HEK293 (cell line): ENCODE measurements at regions not wholly inside any gene's neighbourhood (a gene's known extent, or its start where the extent isn't known, plus 50 kb on each side); places are given as distances from the start of the nearest gene placed in this dataset.

Experiments
- EGR2 ChIP-seq: fragments of 450-650 bp; formaldehyde crosslinking; IDR thresholded peaks from 2 replicates; pipeline ENCODE4 v1.5.1; 2016; ENCODE audit warnings: low read depth, missing biosample characterization, missing genetic modification characterization
- FEZF1 ChIP-seq: fragments of 450-650 bp; formaldehyde crosslinking; IDR thresholded peaks from 2 replicates; pipeline ENCODE4 v1.5.1; 2016; ENCODE audit warnings: missing biosample characterization, missing genetic modification characterization
- GLIS1 ChIP-seq: fragments of 450-650 bp; formaldehyde crosslinking; IDR thresholded peaks from 2 replicates; pipeline ENCODE4 v1.5.1; 2016; ENCODE audit warnings: missing biosample characterization, missing genetic modification characterization
- HOXD13 ChIP-seq: sonication (generic); formaldehyde crosslinking; IDR thresholded peaks from 2 replicates; pipeline ENCODE4 v1.8.0; 2022; ENCODE audit warnings: missing genetic modification reagents, borderline replicate concordance
- KLF1 ChIP-seq: fragments of 450-650 bp; formaldehyde crosslinking; IDR thresholded peaks from 2 replicates; pipeline ENCODE4 v1.5.1; 2016; ENCODE audit warnings: missing biosample characterization, missing genetic modification characterization
- KLF7 ChIP-seq: fragments of 450-650 bp; formaldehyde crosslinking; IDR thresholded peaks from 2 replicates; pipeline ENCODE4 v1.5.1; 2016; ENCODE audit warnings: missing biosample characterization, missing genetic modification characterization, borderline replicate concordance
- MZF1 ChIP-seq: fragments of 450-650 bp; formaldehyde crosslinking; IDR thresholded peaks from 2 replicates; pipeline ENCODE4 v1.5.1; 2017; ENCODE audit warnings: missing biosample characterization, missing genetic modification characterization, borderline replicate concordance
- PBX3 ChIP-seq: sonication (generic); formaldehyde crosslinking; IDR thresholded peaks from 2 replicates; pipeline ENCODE4 v1.8.1; 2022; ENCODE audit warnings: mild to moderate bottlenecking, moderate library complexity, missing genetic modification reagents
- PRDM10 ChIP-seq: fragments of 450-650 bp; formaldehyde crosslinking; IDR thresholded peaks from 2 replicates; pipeline ENCODE4 v1.5.1; 2016; ENCODE audit warnings: missing biosample characterization, missing genetic modification characterization
- PRDM4 ChIP-seq: fragments of 450-650 bp; formaldehyde crosslinking; IDR thresholded peaks from 2 replicates; pipeline ENCODE4 v1.5.1; 2017; ENCODE audit warnings: missing biosample characterization, missing genetic modification characterization
- SCRT2 ChIP-seq: fragments of 450-650 bp; formaldehyde crosslinking; IDR thresholded peaks from 2 replicates; pipeline ENCODE4 v1.5.1; 2016; ENCODE audit warnings: missing biosample characterization, missing genetic modification characterization
- TRIM28 ChIP-seq: IDR thresholded peaks from 2 replicates; pipeline ENCODE4 v1.6.1; 2011; ENCODE audit warnings: low read length, control low read depth, borderline replicate concordance
- ZEB2 ChIP-seq: fragments of 450-650 bp; formaldehyde crosslinking; IDR thresholded peaks from 2 replicates; pipeline ENCODE4 v1.5.1; 2016; ENCODE audit warnings: missing biosample characterization, missing genetic modification characterization
- ZIC2 ChIP-seq: fragments of 450-650 bp; formaldehyde crosslinking; IDR thresholded peaks from 2 replicates; pipeline ENCODE4 v1.5.1; 2016; ENCODE audit warnings: missing biosample characterization, missing genetic modification characterization
- ZNF10 ChIP-seq: fragments of 450-650 bp; formaldehyde crosslinking; IDR thresholded peaks from 2 replicates; pipeline ENCODE4 v1.5.1; 2017; ENCODE audit warnings: missing biosample characterization, missing genetic modification characterization
- ZNF133 ChIP-seq: fragments of 450-650 bp; formaldehyde crosslinking; IDR thresholded peaks from 2 replicates; pipeline ENCODE4 v1.5.1; 2016; ENCODE audit warnings: missing biosample characterization, missing genetic modification characterization
- ZNF157 ChIP-seq: fragments of 450-650 bp; formaldehyde crosslinking; IDR thresholded peaks from 2 replicates; pipeline ENCODE4 v1.5.1; 2016; ENCODE audit warnings: missing biosample characterization, missing genetic modification characterization
- ZNF248 ChIP-seq: fragments of 450-650 bp; formaldehyde crosslinking; IDR thresholded peaks from 2 replicates; pipeline ENCODE4 v1.5.1; 2017; ENCODE audit warnings: missing biosample characterization, missing genetic modification characterization
- ZNF274 ChIP-seq, 2 experiments: fragments of 200-500 bp in 1 of 2; fragments of 450-650 bp in 1 of 2; sonication (Bioruptor generic) in 1 of 2; formaldehyde crosslinking in 1 of 2; IDR thresholded peaks; 2 replicates each; pipeline versions ENCODE4 v1.5.1 to v1.6.1; 2014 to 2016; ENCODE audit warnings: borderline replicate concordance in 1 of 2, inconsistent platforms in 1 of 2, low read length in 1 of 2, missing biosample characterization in 1 of 2, missing genetic modification characterization in 1 of 2
- ZNF350 ChIP-seq: fragments of 450-650 bp; formaldehyde crosslinking; IDR thresholded peaks from 2 replicates; pipeline ENCODE4 v1.5.0; 2017; ENCODE audit warnings: missing biosample characterization, mild to moderate bottlenecking, missing genetic modification characterization
- ZNF354C ChIP-seq: fragments of 450-650 bp; formaldehyde crosslinking; IDR thresholded peaks from 2 replicates; pipeline ENCODE4 v1.5.1; 2016; ENCODE audit warnings: missing biosample characterization, missing genetic modification characterization, low read depth, borderline replicate concordance
- ZNF391 ChIP-seq: fragments of 450-650 bp; formaldehyde crosslinking; IDR thresholded peaks from 2 replicates; pipeline ENCODE4 v1.5.1; 2016; ENCODE audit warnings: low read depth, missing biosample characterization, missing genetic modification characterization, borderline replicate concordance
- ZNF394 ChIP-seq: fragments of 450-650 bp; formaldehyde crosslinking; IDR thresholded peaks from 2 replicates; pipeline ENCODE4 v1.5.1; 2016; ENCODE audit warnings: missing biosample characterization, missing genetic modification characterization, mild to moderate bottlenecking, moderate library complexity, borderline replicate concordance
- ZNF423 ChIP-seq: fragments of 450-650 bp; formaldehyde crosslinking; IDR thresholded peaks from 2 replicates; pipeline ENCODE4 v1.5.1; 2016; ENCODE audit warnings: missing biosample characterization, missing genetic modification characterization
- ZNF449 ChIP-seq: fragments of 450-650 bp; formaldehyde crosslinking; IDR thresholded peaks from 2 replicates; pipeline ENCODE4 v1.5.1; 2017; ENCODE audit warnings: missing biosample characterization, mild to moderate bottlenecking, missing genetic modification characterization, moderate library complexity
- ZNF488 ChIP-seq: fragments of 450-650 bp; formaldehyde crosslinking; IDR thresholded peaks from 2 replicates; pipeline ENCODE4 v1.5.1; 2016; ENCODE audit warnings: missing biosample characterization, missing genetic modification characterization
- ZNF530 ChIP-seq: fragments of 450-650 bp; formaldehyde crosslinking; IDR thresholded peaks from 2 replicates; pipeline ENCODE4 v1.5.1; 2016; ENCODE audit warnings: low read depth, missing biosample characterization, missing genetic modification characterization
- ZNF544 ChIP-seq: fragments of 450-650 bp; formaldehyde crosslinking; IDR thresholded peaks from 2 replicates; pipeline ENCODE4 v1.5.0; 2017; ENCODE audit warnings: missing biosample characterization, missing genetic modification characterization
- ZNF571 ChIP-seq: fragments of 450-650 bp; formaldehyde crosslinking; IDR thresholded peaks from 2 replicates; pipeline ENCODE4 v1.5.0; 2017; ENCODE audit warnings: missing biosample characterization, missing genetic modification characterization
- ZNF585B ChIP-seq: fragments of 450-650 bp; formaldehyde crosslinking; IDR thresholded peaks from 2 replicates; pipeline ENCODE4 v1.5.1; 2016; ENCODE audit warnings: missing biosample characterization, missing genetic modification characterization
- ZNF596 ChIP-seq: fragments of 450-650 bp; IDR thresholded peaks from 2 replicates; pipeline ENCODE4 v1.5.0; 2018; ENCODE audit warnings: missing biosample characterization, mild to moderate bottlenecking, missing genetic modification characterization, moderate library complexity
- ZNF747 ChIP-seq: fragments of 450-650 bp; formaldehyde crosslinking; IDR thresholded peaks from 2 replicates; pipeline ENCODE4 v1.5.1; 2016; ENCODE audit warnings: missing biosample characterization, missing genetic modification characterization

GRCh38 chr12:65593239-65593701 lies 231.0 kb upstream of the HMGA2 start (continued):
- TF ChIP-seq KLF7 (tag by site-specific recombination) (no peak), ZNF423 (tag by site-specific recombination) (no peak), ZNF274 (IDR thresholded peaks at IDR 0.05; ENCODE audit: low read length) (no peak), ZNF274 (tag by site-specific recombination; IDR thresholded peaks at IDR 0.05; ENCODE audit: borderline replicate concordance) (no peak), ZEB2 (0 out of 2 replicates have a peak, but pooled peaks have one; percentile 37), ZNF157 (tag by site-specific recombination) (no peak), ZNF248 (tag by site-specific recombination) (no peak), FEZF1 (peak; percentile 98), ZNF747 (no peak), PRDM10 (tag by site-specific recombination) (peak; percentile 56), ZNF544 (tag by site-specific recombination) (no peak), PRDM4 (peak; percentile 81), MZF1 (tag by site-specific recombination) (peak; percentile 83), ZNF488 (tag by site-specific recombination) (no peak), ZNF10 (tag by site-specific recombination) (no peak), PBX3 (CRISPR knock-in tag) (no peak), KLF1 (tag by site-specific recombination) (no peak), ZNF394 (no peak), ZNF391 (tag by site-specific recombination) (no peak), ZNF596 (tag by site-specific recombination) (no peak), HOXD13 (CRISPR knock-in tag) (0 out of 2 replicates have a peak, but pooled peaks have one; percentile 23), ZNF133 (tag by site-specific recombination) (no peak), ZNF350 (tag by site-specific recombination) (no peak), TRIM28 (no peak), ZNF585B (no peak), ZNF530 (no peak), SCRT2 (no peak), ZNF354C (tag by site-specific recombination) (no peak), EGR2 (tag by site-specific recombination) (no peak), GLIS1 (tag by site-specific recombination) (no peak), ZNF449 (peak; percentile 80), ZIC2 (tag by site-specific recombination) (no peak), ZNF571 (tag by site-specific recombination) (no peak)
